ENCODE measurements at regions not wholly inside any gene's neighbourhood (a gene's known extent, or its start where the extent isn't known, plus 50 kb on each side); places are given as distances from the start of the nearest gene placed in this dataset.
A peak's percentile ranks its signal among the peaks of the same experiment; 100 is the strongest.
"Not testable (repeated sequence)": the region's sequence is repeated elsewhere in the genome, so short reads cannot be mapped to it uniquely, and the experiment has no call there.

- no peak for DNase-seq
Measured at GRCh38 chr6:113659762-113660404, 197.3 kb upstream of the MARCKS start.

DNA sequence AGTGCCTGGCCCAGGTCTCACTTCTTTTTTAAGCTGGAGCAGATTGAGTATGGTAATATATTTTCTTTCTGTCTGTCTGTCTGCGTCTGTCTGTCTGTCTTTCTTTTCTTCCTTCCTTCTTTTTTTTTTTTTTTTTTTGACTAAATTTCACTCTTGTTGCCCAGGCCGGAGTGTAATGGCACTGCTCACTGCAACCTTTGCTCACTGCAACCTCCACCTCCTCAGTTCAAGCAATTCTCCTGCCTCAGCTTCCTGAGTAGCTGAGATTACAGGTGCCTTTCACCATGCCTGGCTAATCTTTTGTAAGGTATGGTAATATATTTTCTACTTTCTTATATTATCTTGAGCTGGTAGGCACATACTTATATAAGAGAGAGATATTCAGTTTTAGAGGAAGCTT, 196.3 kb upstream of the MARCKS start:
- DNase-seq = no peak

GRCh38 chr6:113662093-113662665, 195.0 kb upstream of the MARCKS start:
- DNase-seq = no peak

DNA sequence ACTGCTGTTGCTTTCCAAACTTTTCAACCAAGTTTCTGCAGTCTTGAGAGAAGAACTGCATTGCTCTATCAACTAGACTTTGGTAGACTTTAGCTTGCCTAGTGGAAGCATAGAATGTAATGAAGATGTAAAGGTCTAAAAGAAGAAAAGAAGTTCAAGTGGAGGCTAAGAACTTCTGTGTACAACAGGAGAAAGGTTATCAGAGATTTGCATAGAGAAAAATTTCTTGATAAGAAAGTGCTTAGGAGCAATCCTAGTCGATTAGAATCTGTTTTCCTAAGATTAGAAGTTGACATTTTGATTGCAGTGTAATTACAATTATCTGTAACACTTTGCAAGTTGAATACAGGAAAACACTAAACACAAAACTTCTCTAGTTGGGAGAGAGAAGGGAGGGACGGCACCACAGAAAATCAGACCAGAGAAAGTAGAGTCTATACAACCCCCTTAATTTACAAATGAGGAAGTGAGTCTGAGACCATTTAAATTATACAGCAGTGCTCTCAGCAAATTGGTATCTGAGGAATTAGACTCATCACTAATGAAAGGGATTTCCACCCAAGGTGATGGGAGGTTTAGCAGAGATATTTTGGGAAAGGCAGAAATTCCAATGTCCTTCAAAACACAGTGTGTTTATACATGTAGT, 194.3 kb upstream of the MARCKS start:
- DNase-seq = no peak

GRCh38 chr6:113664909-113665308, 192.2 kb upstream of the MARCKS start:
- DNase-seq = no peak

DNA sequence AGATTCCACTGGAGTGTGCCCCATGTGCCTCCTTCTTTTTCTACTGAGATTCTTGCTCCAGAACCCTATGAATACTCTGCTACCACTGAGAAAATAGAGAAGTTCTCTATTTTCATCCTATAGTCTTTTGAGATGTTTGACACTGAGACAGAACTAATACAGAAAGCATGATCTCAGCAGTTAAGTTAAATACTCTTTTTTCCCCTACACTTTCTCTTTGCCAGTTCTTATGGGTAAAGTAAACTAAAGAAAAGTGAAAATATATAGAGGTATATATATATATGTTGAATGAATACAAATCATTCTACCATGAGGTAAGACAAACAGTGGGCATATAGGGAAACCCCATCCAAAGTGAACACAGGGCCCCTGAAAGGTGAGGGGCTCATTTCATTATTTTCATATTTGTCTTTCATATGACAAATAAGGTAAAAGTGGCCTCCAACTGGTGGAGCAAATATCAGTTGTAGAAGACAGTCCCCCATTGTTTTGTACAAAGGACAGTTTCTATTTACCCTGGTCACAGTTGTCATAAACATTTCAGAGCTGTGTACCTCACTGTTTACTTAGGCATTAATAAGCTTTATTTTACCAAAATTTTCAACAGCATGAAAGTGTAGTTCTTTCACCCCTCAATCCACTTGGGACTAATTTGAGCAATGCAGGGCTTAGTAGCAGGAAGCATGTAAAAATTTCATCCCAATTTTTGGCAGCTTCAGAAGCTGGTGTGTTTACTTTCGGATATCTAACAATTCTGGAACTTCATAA, 188.3 kb upstream of the MARCKS start:
- no peak for DNase-seq

- no peak for DNase-seq
Measured at GRCh38 chr6:113669606-113670005, 187.5 kb upstream of the MARCKS start.

DNA sequence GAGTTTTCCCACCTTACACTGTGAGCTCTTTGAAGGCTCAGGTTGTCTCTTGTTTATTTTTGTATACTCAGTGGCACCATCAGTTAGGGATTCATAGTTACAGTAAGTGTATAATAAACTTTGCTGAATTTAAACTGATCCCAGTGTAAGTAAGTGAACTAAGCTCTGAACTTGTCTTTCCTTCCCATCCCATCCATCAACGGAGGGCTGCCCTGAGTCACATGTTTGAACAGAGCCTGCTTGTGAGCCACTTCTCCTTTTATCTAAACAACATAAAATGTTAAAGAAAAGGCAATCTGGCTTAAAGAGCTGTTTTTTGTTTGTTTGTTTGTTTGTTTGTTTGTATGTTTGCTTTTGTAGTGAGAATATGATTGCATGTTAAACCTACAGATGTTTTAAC, 185.7 kb upstream of the MARCKS start:
- no peak for DNase-seq

GRCh38 chr6:113672491-113673149, 184.5 kb upstream of the MARCKS start:
- DNase-seq = peak; percentile 53

GRCh38 chr6:113674075-113674474, 183.1 kb upstream of the MARCKS start:
- DNase-seq = no peak

DNA sequence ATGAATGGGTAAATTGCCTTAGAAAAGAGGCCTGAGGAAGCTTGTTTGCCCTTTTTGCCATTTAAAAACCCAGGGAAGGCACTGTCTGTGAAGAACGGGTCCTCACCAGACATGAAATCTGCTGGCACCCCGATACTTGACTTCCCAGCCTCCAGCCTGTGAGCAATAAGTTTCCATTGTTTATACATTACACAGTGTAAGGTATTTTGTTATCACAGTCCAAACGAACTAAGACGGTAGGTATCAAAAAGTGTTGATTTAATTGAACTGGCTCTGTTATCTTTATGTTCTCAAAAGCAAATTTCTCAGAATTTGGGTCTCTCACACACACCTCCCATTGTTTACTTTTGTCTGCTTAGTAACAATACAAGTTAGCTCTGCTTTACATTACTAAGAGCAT, 181.1 kb upstream of the MARCKS start:
- no peak for DNase-seq

GRCh38 chr6:113676968-113677367, 180.2 kb upstream of the MARCKS start:
- DNase-seq = no peak

DNA sequence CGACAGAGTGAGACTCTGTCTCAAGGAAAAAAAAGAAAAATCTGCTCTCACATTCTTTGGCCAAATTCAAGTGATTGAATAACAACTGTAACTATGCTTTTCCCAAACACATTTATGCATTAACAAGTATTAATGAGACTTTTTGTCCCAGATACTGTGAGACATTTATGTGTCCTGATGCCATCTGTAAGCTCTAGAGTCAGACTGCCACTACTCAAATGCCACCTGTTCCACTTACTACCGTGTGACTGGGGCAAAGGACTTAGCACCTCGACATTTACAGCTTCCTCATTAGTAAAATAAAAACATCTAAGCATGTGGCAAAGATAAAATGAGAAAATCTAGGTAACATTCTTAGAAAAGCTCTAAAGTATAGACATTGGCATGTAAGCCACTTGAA, 178.1 kb upstream of the MARCKS start:
- no peak for DNase-seq

DNA sequence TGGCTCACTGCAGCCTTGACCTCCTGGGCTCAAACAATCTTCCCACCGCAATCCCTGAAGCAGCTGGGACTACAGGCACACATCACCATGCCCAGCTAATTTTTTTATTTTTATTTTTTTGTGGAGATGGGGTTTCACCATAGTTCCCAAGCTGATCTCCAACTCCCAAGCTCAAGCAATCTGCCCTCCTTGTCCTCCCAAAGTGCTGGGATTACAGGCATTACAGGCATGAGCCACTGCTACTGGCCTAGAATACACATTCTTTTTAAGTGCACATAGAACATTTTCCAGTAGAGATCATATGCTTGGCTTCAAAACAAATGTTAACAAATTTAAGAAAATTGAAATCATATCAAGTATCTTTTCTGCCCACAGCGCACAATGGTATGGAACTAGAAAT, 176.8 kb upstream of the MARCKS start:
- no peak for DNase-seq

DNA sequence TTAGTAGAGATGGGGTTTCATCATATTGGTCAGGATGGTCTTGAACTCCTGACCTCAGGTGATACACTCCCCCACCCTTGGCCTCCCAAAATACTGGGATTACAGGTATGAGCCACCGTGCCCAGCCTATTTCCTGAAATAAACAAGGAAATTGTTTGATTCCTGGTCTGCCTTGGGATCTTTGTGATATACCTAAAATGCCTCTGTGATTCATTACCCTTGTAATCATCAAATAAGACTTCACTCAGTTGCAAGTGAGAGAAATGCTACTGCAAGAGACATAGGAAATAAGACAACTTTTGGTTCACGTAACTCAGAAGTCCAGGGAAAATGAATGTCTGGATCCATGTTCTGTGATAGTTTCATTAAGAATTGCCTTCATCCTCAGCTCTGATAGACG, 173.2 kb upstream of the MARCKS start:
- DNase-seq = no peak

DNA sequence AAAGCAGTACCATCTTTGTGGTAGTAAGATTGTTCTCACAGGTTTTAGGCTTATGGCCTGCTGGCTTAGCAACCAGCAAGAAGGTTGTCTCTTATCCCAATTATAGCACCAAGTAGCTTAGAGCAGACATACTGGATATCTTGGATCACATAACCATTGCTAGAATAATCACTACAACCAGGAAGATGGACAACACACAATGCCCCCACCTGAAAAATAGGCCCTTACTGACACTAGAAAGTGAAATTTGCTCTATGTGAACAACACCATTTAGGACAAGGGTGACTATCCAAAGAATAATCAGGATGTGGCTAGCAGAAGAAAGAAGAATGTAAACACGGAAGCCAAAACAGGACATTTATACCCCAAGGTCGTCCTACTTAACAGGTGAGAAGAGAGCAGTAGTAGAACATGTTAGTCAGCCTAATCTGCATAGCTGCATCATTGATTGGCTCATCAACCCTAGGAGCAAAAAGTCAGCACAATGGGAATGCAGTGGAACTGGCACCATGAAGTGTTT, 172.7 kb upstream of the MARCKS start:
- no peak for DNase-seq

GRCh38 chr6:113686049-113686448, 171.1 kb upstream of the MARCKS start:
- DNase-seq = no peak

GRCh38 chr6:113689620-113690019, 167.5 kb upstream of the MARCKS start:
- DNase-seq = not testable (repeated sequence)

DNA sequence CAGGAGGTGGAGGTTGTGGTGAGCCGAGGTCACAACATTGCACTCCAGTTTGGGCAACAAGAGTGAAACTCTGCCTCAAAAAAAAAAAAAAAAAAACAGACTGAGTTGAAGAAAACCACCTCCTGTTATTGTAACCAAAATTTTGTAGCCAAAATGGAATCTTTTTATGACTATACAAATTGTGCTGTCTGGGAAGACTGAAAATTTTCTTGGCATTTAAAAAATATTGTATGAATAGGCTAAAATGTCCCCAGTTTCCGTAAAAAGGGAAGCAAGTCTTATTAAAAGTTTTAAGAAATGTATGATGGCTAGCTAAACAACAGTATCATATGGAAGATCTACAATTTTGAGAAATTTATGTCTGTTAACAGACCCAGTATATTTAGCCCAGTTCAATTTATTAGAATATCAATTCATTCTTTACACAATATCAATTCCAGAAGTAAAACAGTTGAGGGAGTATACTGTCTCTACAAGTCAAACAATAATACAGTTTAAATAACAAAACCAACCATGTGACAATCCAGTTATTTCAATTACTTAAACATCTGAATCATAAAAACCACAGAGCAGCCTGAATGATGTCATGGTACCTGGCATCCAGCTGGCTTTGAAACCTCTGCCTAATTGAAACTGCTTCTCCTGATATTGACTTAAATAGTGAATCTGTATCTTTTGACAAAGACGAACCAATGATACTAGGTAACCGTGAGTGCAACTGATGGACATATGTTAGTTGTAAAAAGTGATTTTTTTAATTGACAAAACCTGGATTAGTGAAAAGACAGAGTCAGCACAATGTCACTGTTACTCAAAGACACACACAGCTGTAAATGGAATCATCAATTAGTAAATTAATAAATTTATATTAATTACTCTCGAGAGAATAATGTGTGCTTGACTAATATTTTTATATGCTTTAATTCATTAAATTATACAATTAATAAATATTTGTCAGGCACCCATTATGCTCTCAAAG, 166.6 kb upstream of the MARCKS start:
- DNase-seq = peak; percentile 52

DNA sequence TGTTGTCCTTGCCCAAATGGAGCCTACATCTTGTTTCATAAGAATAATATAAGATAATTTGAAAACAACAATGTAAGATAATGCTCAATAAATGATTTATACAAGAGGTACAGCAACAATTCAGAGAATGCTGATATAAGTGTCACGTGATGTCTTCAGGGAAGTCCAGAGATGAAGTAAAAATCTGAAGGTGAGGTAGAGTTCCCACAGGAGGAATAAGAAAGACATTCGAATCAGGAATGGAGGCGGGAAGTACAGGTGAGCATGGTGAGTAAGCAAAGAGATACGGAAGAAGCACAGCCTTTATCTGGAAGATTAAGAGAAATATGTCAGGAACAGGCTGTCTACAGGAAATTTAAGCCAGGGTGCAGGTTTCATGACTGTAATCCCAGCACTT, 165.9 kb upstream of the MARCKS start:
- no peak for DNase-seq

GRCh38 chr6:113693851-113694250, 163.3 kb upstream of the MARCKS start:
- no peak for DNase-seq

Data from eye (tissue), 1 donor.